GM18507 (cell line): ENCODE measurements at regions not wholly inside any gene's neighbourhood (a gene's known extent, or its start where the extent isn't known, plus 50 kb on each side); places are given as distances from the start of the nearest gene placed in this dataset.

Experiments
- DNase-seq: peaks from one replicate; pipeline ENCODE4 v3.0.0; 2011; ENCODE audit warnings: low read depth; ENCODE audit not compliant: insufficient read length; ENCODE audit errors: extremely low spot score
- FAIRE-seq: peaks from 2 replicates; lab custom pipeline; 2011; peaks lifted over from hg19 to GRCh38; lab: Jason Lieb, UNC

- no peak for FAIRE-seq
- DNase-seq, result no peak
Measured at GRCh38 chr9:2341956-2342355, 279.6 kb upstream of the VLDLR start.

DNA sequence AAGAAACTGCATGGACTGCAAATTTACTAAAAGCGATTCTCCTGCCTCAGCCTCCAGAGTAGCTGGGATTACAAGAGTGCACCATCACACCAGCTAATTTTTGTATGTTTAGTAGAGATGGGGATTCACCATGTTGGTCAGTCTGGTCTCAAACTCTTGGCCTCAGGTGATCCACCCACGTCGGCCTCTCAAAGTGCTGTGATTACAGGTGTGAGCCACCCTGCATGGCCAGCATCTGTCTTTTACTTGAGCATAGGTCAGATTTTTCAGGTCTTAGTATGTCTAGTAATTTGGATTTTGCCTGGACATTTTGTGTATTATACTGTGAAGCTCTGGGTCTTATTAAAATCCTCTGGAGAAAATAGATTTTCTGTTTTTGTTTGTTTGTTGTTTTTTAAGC is 277.8 kb upstream of the VLDLR start:
- FAIRE-seq, result no peak
- no peak for DNase-seq

DNA sequence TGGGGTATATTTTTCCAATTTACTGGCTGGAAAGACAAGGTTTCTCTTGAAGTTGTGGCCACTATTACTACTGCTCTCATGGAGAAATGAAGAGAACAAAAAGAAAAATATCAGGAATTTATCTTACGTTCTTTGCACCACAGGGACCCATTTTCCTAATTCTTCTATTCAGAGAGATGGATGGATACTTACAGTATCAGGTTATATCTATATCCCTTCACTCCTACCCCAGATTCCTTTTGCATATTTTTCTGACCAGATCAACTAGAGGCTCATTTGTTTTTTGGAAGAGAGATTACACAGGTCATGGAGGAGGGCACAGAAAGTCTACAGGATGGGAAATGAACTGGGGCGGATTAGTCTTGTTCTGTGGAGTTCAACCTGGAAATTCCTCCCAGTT is 277.2 kb upstream of the VLDLR start:
- no peak for FAIRE-seq
- DNase-seq, result no peak

DNA sequence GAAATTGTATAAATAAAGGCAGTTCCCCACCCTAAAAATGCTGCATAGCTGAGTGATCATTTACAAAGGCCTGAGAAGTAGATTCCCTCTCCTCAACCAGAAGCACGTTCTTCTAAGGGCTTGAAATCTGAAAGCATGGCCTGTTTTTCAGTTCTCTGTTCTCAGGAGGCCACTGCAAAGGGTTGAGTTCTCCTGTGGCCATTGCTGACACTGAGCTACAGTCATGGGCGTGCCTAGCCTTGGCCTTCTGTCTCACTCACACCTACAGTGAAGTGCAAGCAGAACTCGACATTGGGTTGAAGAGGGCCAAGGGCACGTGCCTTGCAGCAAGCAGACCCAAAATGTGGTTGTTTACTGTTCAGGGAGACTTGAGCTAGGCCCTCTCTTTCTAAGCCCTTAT is 276.6 kb upstream of the VLDLR start:
- DNase-seq (no peak), FAIRE-seq (no peak)

DNA sequence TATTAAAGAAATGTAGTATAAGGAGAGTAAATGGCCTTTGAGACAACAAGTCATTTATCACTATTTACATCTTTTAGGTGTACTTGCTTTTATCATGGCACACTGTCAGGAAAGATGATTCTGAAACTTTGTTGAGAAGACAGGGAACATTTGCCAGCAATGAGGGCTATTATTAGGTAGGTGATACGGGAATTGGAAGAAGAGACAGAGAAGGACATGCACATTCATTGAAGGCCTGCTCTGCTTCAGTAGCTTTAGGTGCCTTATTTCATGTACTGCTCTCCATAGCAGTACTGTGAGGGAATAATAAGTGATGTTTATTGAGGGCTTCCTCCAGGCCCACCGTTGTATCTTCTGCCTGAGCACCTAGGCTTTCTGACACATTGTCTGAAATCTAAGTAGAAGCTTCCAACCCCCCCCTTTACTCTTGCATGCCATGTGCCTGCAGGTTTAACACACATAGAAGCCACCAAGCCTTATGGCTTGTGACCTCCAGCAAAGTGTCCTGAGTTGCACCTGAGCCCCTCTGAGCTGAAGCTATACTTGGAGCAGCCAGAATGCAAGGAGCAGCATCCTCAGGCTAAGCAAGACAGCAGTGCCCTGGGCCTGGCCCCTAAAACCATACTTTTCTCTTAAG is 275.2 kb upstream of the VLDLR start:
- FAIRE-seq (no peak), DNase-seq (no peak)

DNA sequence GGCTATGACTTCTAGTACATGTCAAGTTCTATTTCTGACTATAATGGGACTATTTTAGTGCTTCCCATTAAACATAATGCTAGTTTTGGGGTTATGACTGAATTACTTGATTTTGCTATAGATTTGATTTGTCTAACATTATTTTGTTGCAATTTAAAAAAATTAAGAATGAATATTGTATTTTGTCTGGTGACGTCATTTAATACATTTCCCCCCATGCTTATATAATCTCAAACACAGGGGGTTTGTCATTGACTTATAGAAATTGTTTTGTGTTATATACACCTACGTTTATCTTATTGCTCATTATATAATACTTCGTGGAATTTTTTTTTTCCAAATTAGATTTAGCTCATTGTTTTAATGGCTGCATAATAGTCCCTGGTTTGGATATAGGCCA is 270.3 kb upstream of the VLDLR start:
- no peak for DNase-seq

DNA sequence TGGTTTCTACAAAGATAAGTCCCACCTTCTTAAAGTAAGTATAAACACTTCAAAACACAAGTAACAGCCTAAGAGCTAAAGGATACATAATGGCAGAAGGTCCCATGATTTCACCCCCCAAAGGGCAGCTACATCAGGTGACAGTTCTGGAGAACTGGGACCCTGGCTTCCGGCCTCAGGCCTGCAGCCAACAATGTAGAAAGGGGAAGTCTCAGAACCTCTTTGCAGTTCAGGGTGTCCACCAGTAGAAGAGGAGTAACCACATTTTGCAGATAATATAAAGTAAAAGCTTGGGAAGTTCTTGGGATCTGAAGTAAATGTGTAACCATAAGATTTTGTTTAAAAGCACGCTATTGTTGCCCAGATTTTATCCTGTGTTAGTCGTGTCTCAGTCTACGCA is 267.4 kb upstream of the VLDLR start:
- no peak for DNase-seq
- FAIRE-seq, result no peak

More for the DNA sequence above, 270.3 kb upstream of the VLDLR start:
- FAIRE-seq, result no peak

DNA sequence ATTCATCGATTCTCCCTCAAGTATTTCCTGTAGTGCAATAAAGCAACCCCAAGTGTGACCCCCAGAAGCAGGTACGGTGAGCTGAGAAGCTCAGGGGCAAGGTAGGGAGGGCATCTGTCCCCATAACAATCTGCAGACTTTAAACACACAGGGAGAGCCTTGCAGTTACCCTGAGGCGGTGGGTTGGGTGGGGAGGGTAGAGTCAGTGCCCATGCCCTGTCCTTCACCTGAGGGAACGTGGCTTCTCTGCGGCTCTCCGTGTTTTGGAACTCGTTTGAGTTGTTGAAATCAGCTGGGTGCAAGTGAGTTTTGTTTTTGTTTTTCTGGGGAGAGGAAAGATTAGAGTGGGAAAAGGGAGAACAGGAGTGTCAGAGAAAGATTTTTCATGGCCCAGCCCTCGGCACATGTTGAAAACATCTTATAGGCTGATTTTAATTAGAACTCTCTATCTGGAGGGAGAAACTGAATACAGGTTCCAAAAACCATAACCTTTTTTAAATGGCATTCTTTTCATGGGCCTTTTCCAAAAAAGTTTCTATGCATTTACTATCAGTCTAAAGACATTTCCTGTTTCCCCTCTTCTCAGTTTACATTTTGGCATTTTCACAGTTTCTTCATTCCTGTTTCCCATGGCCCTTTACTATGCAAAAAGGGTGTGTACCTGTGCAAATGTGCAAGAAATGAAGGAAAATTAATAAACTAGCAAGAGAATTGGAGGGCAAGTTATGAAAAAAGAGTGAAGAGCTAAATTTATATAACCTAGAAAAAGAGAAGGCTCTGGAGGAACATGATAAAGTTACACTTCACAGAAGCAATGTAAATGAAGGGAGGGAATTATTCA is 266.5 kb upstream of the VLDLR start:
- FAIRE-seq (no peak), DNase-seq (no peak)

DNA sequence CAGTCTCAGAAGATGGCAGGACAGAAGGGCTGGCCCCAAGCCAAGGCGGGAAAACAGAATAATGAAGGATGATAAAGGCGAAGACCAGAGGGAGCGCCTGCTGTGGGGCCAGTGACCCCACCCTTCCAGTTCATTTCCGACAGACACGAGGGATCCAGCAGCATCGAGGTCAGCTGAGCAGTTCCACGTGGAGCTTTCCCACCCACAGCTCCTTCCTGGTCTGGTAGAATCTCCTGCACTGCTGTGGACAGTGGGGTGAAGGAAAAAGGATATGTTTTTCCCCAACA is 265.9 kb upstream of the VLDLR start:
- no peak for FAIRE-seq
- DNase-seq, result no peak

DNA sequence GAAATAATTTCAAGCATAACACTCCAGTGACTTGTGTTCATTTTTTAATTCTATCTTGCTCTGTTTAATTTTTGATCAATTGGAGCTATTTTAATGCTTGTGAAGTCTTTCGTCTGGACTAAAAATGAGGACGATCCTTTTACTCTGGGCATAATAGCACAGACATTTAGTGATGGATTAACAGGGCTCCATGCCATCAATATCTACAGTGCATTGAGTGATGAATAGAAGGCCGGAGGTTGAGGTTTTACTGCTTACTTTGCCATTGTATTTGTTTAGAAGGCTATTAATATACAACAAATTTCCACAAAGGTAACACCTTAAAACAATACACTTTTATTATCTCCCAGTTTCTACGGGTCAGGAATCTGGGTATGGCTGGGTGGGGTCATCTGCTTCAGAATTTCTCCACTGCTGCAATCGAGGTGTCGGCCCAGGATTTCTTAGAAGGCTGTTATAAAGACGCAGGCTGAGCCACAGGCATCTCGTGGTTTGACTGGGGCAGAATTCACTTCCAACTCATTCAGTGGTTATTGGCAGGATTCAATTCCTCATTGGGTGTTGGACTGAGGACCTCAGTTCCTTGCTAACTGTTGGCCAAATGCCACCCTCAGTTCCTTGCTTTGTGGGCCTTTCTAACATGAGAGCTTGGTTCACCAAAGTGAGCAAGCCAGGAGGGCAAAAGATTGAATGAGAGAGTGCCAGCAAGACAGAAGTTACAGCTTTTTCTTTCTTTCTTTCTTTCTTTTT is 265.4 kb upstream of the VLDLR start:
- no peak for DNase-seq

DNA sequence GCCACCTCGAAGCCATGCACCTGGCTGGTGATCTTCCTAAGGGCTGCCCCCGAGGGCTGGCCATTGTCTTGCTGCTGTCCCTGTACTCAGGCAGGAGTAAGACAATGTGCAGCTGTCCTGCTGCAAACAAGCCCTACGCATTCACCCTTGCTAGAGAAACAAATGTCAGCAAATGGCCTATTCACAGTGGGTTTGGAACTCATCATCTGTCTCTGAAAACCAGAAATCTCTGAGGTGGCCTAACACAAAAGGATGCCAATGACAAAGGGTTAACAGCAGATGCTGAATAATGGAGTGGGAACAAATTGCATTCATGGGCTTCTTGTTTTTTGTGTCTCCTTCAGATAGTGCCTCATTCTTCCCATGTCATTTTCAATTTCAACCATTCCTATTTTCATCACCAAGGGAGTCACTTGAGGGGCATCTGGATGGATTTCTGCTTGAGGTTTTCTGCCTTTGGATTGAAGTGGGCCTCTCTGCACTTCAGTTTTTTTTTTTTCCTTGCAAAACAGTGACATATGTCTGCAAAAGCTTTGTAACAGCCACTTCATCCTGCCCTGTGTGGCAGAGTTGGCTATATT is 261.6 kb upstream of the VLDLR start:
- no peak for DNase-seq
- no peak for FAIRE-seq

More for the DNA sequence above, 265.4 kb upstream of the VLDLR start:
- no peak for FAIRE-seq

DNA sequence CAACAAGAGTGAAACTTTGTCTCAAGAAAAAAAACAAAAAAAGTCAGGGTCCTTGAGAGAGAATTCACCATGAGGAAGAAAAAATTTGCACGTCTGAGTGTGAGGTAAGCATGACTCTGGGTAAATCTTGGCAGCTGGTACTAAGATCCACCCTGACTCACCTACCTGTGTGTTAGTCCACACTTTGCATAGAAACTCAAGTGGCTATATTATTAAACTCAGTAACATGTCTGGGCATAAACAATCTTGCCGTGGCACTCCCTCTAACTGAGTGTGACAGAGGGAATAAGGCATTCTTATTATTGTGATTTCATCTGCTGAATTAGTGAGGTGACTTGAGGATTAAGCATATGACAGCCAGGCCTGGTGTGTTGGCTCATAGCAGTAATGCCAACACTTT is 259.4 kb upstream of the VLDLR start:
- FAIRE-seq, result no peak
- DNase-seq, result no peak

GRCh38 chr9:2363138-2363745 is 258.3 kb upstream of the VLDLR start:
- no peak for DNase-seq
- no peak for FAIRE-seq

DNA sequence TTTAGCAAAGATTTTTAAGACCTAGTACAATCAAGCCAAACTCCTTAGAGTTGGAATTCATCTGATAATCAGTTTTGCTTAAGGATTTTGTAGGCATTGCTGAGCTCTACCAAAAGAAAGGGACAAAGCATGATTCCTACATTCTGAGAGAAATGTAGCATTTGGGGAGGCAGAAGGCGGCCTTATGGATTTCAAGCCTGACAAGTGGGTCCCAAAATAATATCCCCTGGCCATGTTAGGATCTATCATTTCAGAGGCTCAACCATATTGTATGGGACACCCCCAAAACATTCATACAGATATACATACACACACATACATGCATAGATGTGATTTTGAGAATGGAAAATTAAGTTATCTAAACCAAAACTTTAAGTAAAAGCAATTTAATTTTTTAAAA is 257.8 kb upstream of the VLDLR start:
- DNase-seq (no peak), FAIRE-seq (no peak)

- FAIRE-seq (no peak), DNase-seq (no peak)
Measured at GRCh38 chr9:2367970-2368369, 253.6 kb upstream of the VLDLR start.

GRCh38 chr9:2373648-2374047 is 247.9 kb upstream of the VLDLR start:
- DNase-seq, result no peak
- no peak for FAIRE-seq

DNA sequence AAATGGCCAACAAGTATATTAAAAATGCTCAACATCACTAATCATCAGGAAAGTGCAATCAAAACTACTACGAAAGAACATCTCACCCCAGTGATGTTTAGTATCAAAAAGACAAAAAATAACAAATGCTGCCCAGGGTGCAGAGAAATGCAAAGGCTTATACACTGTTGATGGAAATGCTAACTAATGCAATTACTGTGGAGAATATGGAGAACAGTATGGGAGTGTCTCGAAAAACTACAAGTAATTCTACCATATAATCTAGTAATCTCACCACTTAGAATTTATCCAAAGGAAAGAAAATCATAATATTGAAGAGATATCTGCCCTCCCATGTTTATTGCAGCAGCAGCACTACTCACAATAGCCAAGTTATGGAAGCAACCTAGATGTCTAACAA is 246.5 kb upstream of the VLDLR start:
- DNase-seq (no peak), FAIRE-seq (no peak)

DNA sequence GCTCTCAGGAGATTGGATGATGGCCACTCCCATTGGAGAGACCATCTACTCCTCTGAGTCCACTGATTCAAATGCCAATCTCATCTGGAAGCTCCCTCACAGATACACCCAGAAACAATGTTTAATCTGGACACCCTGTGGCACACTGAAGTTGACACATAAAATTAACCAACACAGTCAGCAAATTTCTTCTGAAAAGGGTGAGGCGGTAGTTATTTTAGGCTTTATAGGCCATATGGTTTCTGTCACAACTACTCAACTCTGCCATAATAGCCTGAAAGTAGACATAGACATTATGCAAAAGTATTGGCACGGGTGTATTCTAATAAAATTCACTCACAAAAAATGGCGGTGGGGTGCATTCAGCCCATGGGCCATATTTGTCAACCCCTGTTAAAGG is 244.5 kb upstream of the VLDLR start:
- no peak for FAIRE-seq
- DNase-seq, result no peak

- DNase-seq (no peak), FAIRE-seq (no peak)
Measured at GRCh38 chr9:2377834-2378233, 243.8 kb upstream of the VLDLR start.

DNA sequence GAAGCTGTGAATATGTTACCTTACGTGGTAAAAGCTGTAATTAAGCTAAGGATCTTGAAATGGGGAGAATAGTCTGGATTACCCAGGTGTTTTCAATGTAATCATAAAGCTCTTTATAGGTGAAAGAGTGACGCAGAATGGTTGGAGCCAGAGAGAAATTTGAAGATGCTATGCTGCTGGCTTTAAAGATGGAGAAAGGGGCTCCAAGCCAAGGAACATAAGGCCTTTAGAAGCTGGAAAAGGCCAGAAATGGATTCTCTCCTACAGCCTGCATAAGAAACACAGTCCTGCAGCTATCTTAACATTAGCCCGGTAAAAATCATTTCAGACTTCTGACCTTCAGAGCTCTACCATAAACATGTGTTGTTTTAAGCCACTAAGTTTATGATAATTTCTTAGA is 243.3 kb upstream of the VLDLR start:
- no peak for FAIRE-seq
- no peak for DNase-seq
